ENCODE measurements at regions not wholly inside any gene's neighbourhood (a gene's known extent, or its start where the extent isn't known, plus 50 kb on each side); places are given as distances from the start of the nearest gene placed in this dataset.

- no peak for ATAC-seq
Observed at GRCh38 chr3:104960579-104960978, 406.1 kb upstream of the ALCAM start.

GRCh38 chr3:104961851-104962250 is 404.9 kb upstream of the ALCAM start:
- no peak for ATAC-seq

- ATAC-seq, result no peak
Observed at GRCh38 chr3:104974316-104974715, 392.4 kb upstream of the ALCAM start.

GRCh38 chr3:104977719-104978118 is 389.0 kb upstream of the ALCAM start:
- ATAC-seq, result no peak

- ATAC-seq, result no peak
Observed at GRCh38 chr3:104982130-104982529, 384.6 kb upstream of the ALCAM start.

- ATAC-seq, result no peak
Observed at GRCh38 chr3:104987859-104988258, 378.9 kb upstream of the ALCAM start.

- ATAC-seq, result no peak
Observed at GRCh38 chr3:104988496-104988895, 378.2 kb upstream of the ALCAM start.

- ATAC-seq, result no peak
Observed at GRCh38 chr3:104989878-104990277, 376.8 kb upstream of the ALCAM start.

GRCh38 chr3:104990758-104991157 is 376.0 kb upstream of the ALCAM start:
- ATAC-seq, result no peak

GRCh38 chr3:104992676-104993075 is 374.0 kb upstream of the ALCAM start:
- no peak for ATAC-seq

- no peak for ATAC-seq
Observed at GRCh38 chr3:105006164-105006563, 360.5 kb upstream of the ALCAM start.

GRCh38 chr3:105013657-105014056 is 353.1 kb upstream of the ALCAM start:
- ATAC-seq, result no peak

GRCh38 chr3:105014631-105015030 is 352.1 kb upstream of the ALCAM start:
- ATAC-seq, result no peak

GRCh38 chr3:105022813-105023212 is 343.9 kb upstream of the ALCAM start:
- ATAC-seq, result no peak

GRCh38 chr3:105030211-105030610 is 336.5 kb upstream of the ALCAM start:
- no peak for ATAC-seq

GRCh38 chr3:105032541-105032940 is 334.2 kb upstream of the ALCAM start:
- no peak for ATAC-seq

- no peak for ATAC-seq
Observed at GRCh38 chr3:105033081-105033480, 333.6 kb upstream of the ALCAM start.

- no peak for ATAC-seq
Observed at GRCh38 chr3:105039004-105039403, 327.7 kb upstream of the ALCAM start.

GRCh38 chr3:105040026-105040622 is 326.6 kb upstream of the ALCAM start:
- no peak for ATAC-seq

GRCh38 chr3:105042586-105042985 is 324.1 kb upstream of the ALCAM start:
- no peak for ATAC-seq

GRCh38 chr3:105051111-105051510 is 315.6 kb upstream of the ALCAM start:
- no peak for ATAC-seq

GRCh38 chr3:105051972-105052371 is 314.7 kb upstream of the ALCAM start:
- no peak for ATAC-seq

- ATAC-seq, result no peak
Observed at GRCh38 chr3:105062853-105063252, 303.9 kb upstream of the ALCAM start.

GRCh38 chr3:105065895-105066839 is 300.5 kb upstream of the ALCAM start:
- ATAC-seq, result no peak
